Suprapubic skin (tissue), 4 donors: ENCODE measurements at regions not wholly inside any gene's neighbourhood (a gene's known extent, or its start where the extent isn't known, plus 50 kb on each side); places are given as distances from the start of the nearest gene placed in this dataset.

ENCODE experiments used
- CTCF ChIP-seq, 2 donors: fragments of 200-600 bp in 1 of 2; fragments of 450-650 bp in 1 of 2; sonication (generic) in 1 of 2; IDR thresholded peaks; one replicate each; pipeline ENCODE4 v1.5.1; 2016 to 2019; ENCODE audit warnings: antibody characterized with exemption in 2 of 2, mild to moderate bottlenecking in 1 of 2, moderate library complexity in 1 of 2
- EP300 ChIP-seq: sonication (generic); formaldehyde crosslinking; IDR thresholded peaks from one replicate; pipeline ENCODE4 v1.6.1; 2017; ENCODE audit warnings: antibody characterized with exemption
- POLR2A ChIP-seq, 2 donors: fragments of 450-650 bp; IDR thresholded peaks; one replicate each; pipeline ENCODE4 v1.6.1; 2017; ENCODE audit warnings: antibody characterized with exemption in 2 of 2, mild to moderate bottlenecking in 2 of 2, moderate library complexity in 2 of 2
- POLR2AphosphoS5 ChIP-seq, 3 donors: sonication (generic); formaldehyde crosslinking; IDR thresholded peaks; one replicate each; pipeline ENCODE4 v1.6.1; 2017; ENCODE audit warnings: antibody characterized with exemption in 3 of 3

GRCh38 chrX:36868592-36868991, 139.6 kb upstream of the FAM47C start:
- TF ChIP-seq CTCF (IDR thresholded peaks at IDR 0.05): no peak
- TF ChIP-seq POLR2A (IDR thresholded peaks at IDR 0.05): no peak
- TF ChIP-seq POLR2AphosphoS5 (IDR thresholded peaks at IDR 0.05): no peak
- TF ChIP-seq EP300: no peak
